HCT116 (cell line): ENCODE measurements at regions not wholly inside any gene's neighbourhood (a gene's known extent, or its start where the extent isn't known, plus 50 kb on each side); places are given as distances from the start of the nearest gene placed in this dataset.

Experiments
- ATAC-seq: fragments of 200-7000 bp; cut with Tn5 transposase; 2 replicates; pipeline ENCODE4 v1.9.1; 2020; ENCODE audit warnings: mild to moderate bottlenecking, moderate library complexity
- BruUV-seq: library from RNA; stranded (reverse); fragments of 400-500 nt; replicated peaks from 2 replicates; lab custom pipeline; 2021; lab: Mats Ljungman, UMichigan
- CTCF ChIA-PET: fragments of 300-600 bp; sonication (Branson Sonifier 250); formaldehyde crosslinking; loops from one replicate; lab custom pipeline; 2021; ENCODE audit warnings: antibody characterized with exemption; lab: Charles Lee
- POLR2A ChIA-PET: fragments of 300-600, 350-600 bp; sonication (Branson Sonifier 250); formaldehyde crosslinking; loops from one replicate; lab custom pipeline; 2021; ENCODE audit warnings: antibody characterized with exemption; lab: Charles Lee
- RAD21 ChIA-PET, 2 experiments: fragments of 300-600 bp; sonication (Branson Sonifier 250); formaldehyde crosslinking; loops; one replicate each; lab custom pipeline; 2023; ENCODE audit warnings: low total read pairs in 2 of 2; ENCODE audit not compliant: uncharacterized antibody in 2 of 2, unreplicated experiment in 2 of 2, low non-redundant PET in 1 of 2; lab: Charles Lee
- DNase-seq: peaks from one replicate; pipeline ENCODE4 v3.0.0-alpha.2; 2010; ENCODE audit warnings: low read depth, low spot score
- H2AFZ ChIP-seq: fragments of 200-600 bp; shearing (Covaris generic), sonication (generic); 2 replicates; pipeline ENCODE4 v1.6.1; 2017; ENCODE audit warnings: low read depth, mixed run types, mixed read lengths, antibody characterized with exemption, low read length; ENCODE audit not compliant: poor library complexity, severe bottlenecking
- H3K27ac ChIP-seq: 2 replicates; pipeline ENCODE4 v1.5.1; 2012; ENCODE audit warnings: low read depth, low read length
- H3K27me3 ChIP-seq: fragments of 200-600 bp; sonication (generic); 2 replicates; pipeline ENCODE4 v1.6.1; 2016; ENCODE audit warnings: mixed run types, low read length, mixed read lengths; ENCODE audit not compliant: insufficient read depth
- H3K36me3 ChIP-seq, 2 experiments: fragments of 200-500 bp in 1 of 2; fragments of 200-600 bp in 1 of 2; sonication (Bioruptor generic) in 1 of 2; sonication (generic) in 1 of 2; 2 replicates each; pipeline versions ENCODE4 v1.5.1 to v1.6.1; 2014 to 2016; ENCODE audit warnings: low read length in 2 of 2, inconsistent platforms in 1 of 2, mixed read lengths in 1 of 2, mixed run types in 1 of 2; ENCODE audit not compliant: insufficient read depth in 2 of 2, control insufficient read depth in 1 of 2
- H3K4me1 ChIP-seq, 2 experiments: fragments of 200-600 bp in 1 of 2; sonication (generic) in 1 of 2; 2 replicates each; pipeline versions ENCODE4 v1.5.1 to v1.6.1; 2012 to 2017; ENCODE audit warnings: low read length in 2 of 2, inconsistent platforms in 1 of 2, mild to moderate bottlenecking in 1 of 2, mixed read lengths in 1 of 2, mixed run types in 1 of 2, moderate library complexity in 1 of 2; ENCODE audit not compliant: insufficient read depth in 2 of 2, control insufficient read depth in 1 of 2
- H3K4me2 ChIP-seq: fragments of 200-600 bp; sonication (generic); 2 replicates; pipeline ENCODE4 v1.6.1; 2017; ENCODE audit warnings: mixed run types, low read length, mixed read lengths
- H3K4me3 ChIP-seq, 2 experiments: fragments of 200-600 bp in 1 of 2; sonication (generic) in 1 of 2; replicated peaks in 1 of 2; 2 replicates each; pipeline ENCODE4 v1.5.1; 2011 to 2016; ENCODE audit warnings: low read length in 2 of 2, control low read depth in 1 of 2, low read depth in 1 of 2, mild to moderate bottlenecking in 1 of 2, mixed read lengths in 1 of 2, mixed run types in 1 of 2
- H3K79me2 ChIP-seq: fragments of 200-600 bp; sonication (generic); 2 replicates; pipeline ENCODE4 v1.6.1; 2017; ENCODE audit warnings: mild to moderate bottlenecking, mixed run types, low read length, moderate library complexity, mixed read lengths; ENCODE audit not compliant: insufficient read depth
- H3K9ac ChIP-seq: fragments of 200-600 bp; sonication (generic); 2 replicates; pipeline ENCODE4 v1.6.1; 2016; ENCODE audit warnings: low read length, mixed read lengths
- H3K9me2 ChIP-seq: fragments of 200-600 bp; sonication (generic), shearing (Covaris generic); 2 replicates; pipeline ENCODE4 v1.6.1; 2017; ENCODE audit warnings: mixed run types, mild to moderate bottlenecking, moderate library complexity; ENCODE audit not compliant: insufficient read depth
- H3K9me3 ChIP-seq, 2 experiments: fragments of 200-500 bp in 1 of 2; fragments of 200-600 bp in 1 of 2; sonication (Bioruptor generic) in 1 of 2; sonication (generic) in 1 of 2; 2 replicates each; pipeline ENCODE4 v1.6.1; 2014 to 2017; ENCODE audit warnings: low read length in 2 of 2, mixed read lengths in 2 of 2, inconsistent platforms in 1 of 2, low read depth in 1 of 2, mild to moderate bottlenecking in 1 of 2, mixed run types in 1 of 2, moderate library complexity in 1 of 2; ENCODE audit not compliant: control insufficient read depth in 1 of 2, insufficient read depth in 1 of 2
- H4K20me1 ChIP-seq: fragments of 200-600 bp; sonication (generic), shearing (Covaris generic); 2 replicates; pipeline ENCODE4 v1.6.1; 2017; ENCODE audit warnings: mixed run types, mild to moderate bottlenecking, moderate library complexity; ENCODE audit not compliant: insufficient read depth
- ATF3 ChIP-seq: IDR thresholded peaks from 2 replicates; pipeline ENCODE4 v1.6.1; 2012
- CBX3 ChIP-seq: IDR thresholded peaks from 2 replicates; pipeline ENCODE4 v1.6.1; 2012; ENCODE audit warnings: low read depth
- CEBPB ChIP-seq: IDR thresholded peaks from 2 replicates; pipeline ENCODE4 v1.6.1; 2012; ENCODE audit warnings: low read depth
- CTCF ChIP-seq, 3 experiments: fragments of 200-600 bp in 1 of 3; sonication (generic) in 1 of 3; IDR thresholded peaks in 2 of 3; conservative IDR thresholded peaks in 1 of 3; 2 replicates each; pipeline ENCODE4 v1.5.1; 2012 to 2017; ENCODE audit warnings: low read depth in 2 of 3, low read length in 2 of 3, antibody characterized with exemption in 1 of 3, borderline replicate concordance in 1 of 3, control low read depth in 1 of 3, mild to moderate bottlenecking in 1 of 3, mixed read lengths in 1 of 3, mixed run types in 1 of 3, moderate library complexity in 1 of 3; ENCODE audit not compliant: insufficient read depth in 1 of 3
- EZH2 ChIP-seq: fragments of 200-600 bp; sonication (generic); IDR thresholded peaks from 2 replicates; pipeline ENCODE4 v1.6.1; 2017; ENCODE audit warnings: antibody characterized with exemption, mixed run types
- EZH2phosphoT487 ChIP-seq: fragments of 200-600 bp; IDR thresholded peaks from 2 replicates; pipeline ENCODE4 v1.6.1; 2018; ENCODE audit warnings: antibody characterized with exemption, borderline replicate concordance
- JUND ChIP-seq: IDR thresholded peaks from 2 replicates; pipeline ENCODE4 v1.6.1; 2012
- MAX ChIP-seq: IDR thresholded peaks from 2 replicates; pipeline ENCODE4 v1.6.1; 2012
- POLR2A ChIP-seq: IDR thresholded peaks from 2 replicates; pipeline ENCODE4 v1.7.0; 2011; ENCODE audit warnings: borderline replicate concordance; ENCODE audit not compliant: insufficient read depth, insufficient read length; ENCODE audit errors: extremely low read depth
- SIN3A ChIP-seq: IDR thresholded peaks from 2 replicates; pipeline ENCODE4 v1.6.1; 2012; ENCODE audit warnings: low read depth
- TCF7L2 ChIP-seq: IDR thresholded peaks from 2 replicates; pipeline ENCODE4 v1.7.0; 2011; ENCODE audit warnings: borderline replicate concordance, inconsistent platforms; ENCODE audit not compliant: insufficient read depth, insufficient read length; ENCODE audit errors: extremely low read depth
- ZBTB33 ChIP-seq: IDR thresholded peaks from 2 replicates; pipeline ENCODE4 v1.6.1; 2011; ENCODE audit warnings: mild to moderate bottlenecking, low read length, moderate library complexity; ENCODE audit not compliant: insufficient replicate concordance; ENCODE audit errors: extremely low read depth
- ZFX ChIP-seq: fragments of 450-650 bp; IDR thresholded peaks from 2 replicates; pipeline ENCODE4 v1.6.1; 2017
- ZNF274 ChIP-seq: fragments of 200-500 bp; sonication (Bioruptor generic); IDR thresholded peaks from 2 replicates; pipeline ENCODE4 v1.6.1; 2014; ENCODE audit warnings: mild to moderate bottlenecking, low read depth, low read length, inconsistent platforms
- intact Hi-C: fragments of 100-400 bp; cut with micrococcal nuclease; formaldehyde crosslinking; loops from 2 replicates; pipeline ENCODE4 v1.10.0; 2022

GRCh38 chr1:232334811-232335210 lies 295.1 kb downstream of the SIPA1L2 start:
- CTCF ChIA-PET = no interaction called here
- Histone ChIP-seq H3K79me2 (no peaks in the 10 kb centered on the region), H3K4me3 (no peak overlapping the region), H3K9ac (no peak overlapping the region), H3K9me2 (no peaks in the 10 kb centered on the region), H3K27ac (no peak overlapping the region), H3K4me2 (no peak overlapping the region), H4K20me1 (no peaks in the 10 kb centered on the region)
- ATAC-seq (no peak), DNase-seq (no peak)
- RAD21 ChIA-PET = no interaction called here
- no TSS peak for BruUV-seq
- TF ChIP-seq CTCF (IDR thresholded peaks at IDR 0.05 in 2 of 3, conservative IDR thresholded peaks at IDR 0.05 in 1 of 3; ENCODE audit: borderline replicate concordance in 1 of 3, insufficient read depth in 1 of 3, low read depth in 2 of 3, low read length in 2 of 3) = no peak
- 0 out of 2 replicates have a peak, but pooled peaks have one; percentile 22 for TF ChIP-seq MAX
- no peak for TF ChIP-seq POLR2A
- TF ChIP-seq CBX3 = no peak
- no peak for TF ChIP-seq ZNF274
- no peak for TF ChIP-seq CEBPB
- TF ChIP-seq EZH2 = no peak
- TF ChIP-seq JUND = no peak
- TF ChIP-seq, all 23 proteins: peak for 1
- Histone ChIP-seq H3K36me3 (no peaks in the 10 kb centered on the region), H2AFZ (no peak overlapping the region), H3K4me1 (no peaks in the 10 kb centered on the region; a peak in 1 of 4 replicates), H3K27me3 (peaks cover 12% of the 10 kb centered on the region; the same call in 1 of the 2 replicates), H3K9me3 (no peaks in the 10 kb centered on the region)
- intact Hi-C loops = no loop called here
- POLR2A ChIA-PET = no interaction called here

- H3K79me2 ChIP-seq = no peaks in the 10 kb centered on the region
- ChIA-PET POLR2A (no interaction called here), RAD21 (no interaction called here), CTCF (no interaction called here)
- no peaks in the 10 kb centered on the region for H3K9me2 ChIP-seq
- H3K4me3 ChIP-seq = no peak overlapping the region
- H3K36me3 ChIP-seq = no peaks in the 10 kb centered on the region
- H3K9me3 ChIP-seq = no peaks in the 10 kb centered on the region
- no peak overlapping the region for H2AFZ ChIP-seq
- H3K4me2 ChIP-seq = no peak overlapping the region
- ATAC-seq = no peak
- H3K27me3 ChIP-seq = peaks cover 12% of the 10 kb centered on the region; the same call in 1 of the 2 replicates
- no peak overlapping the region for H3K9ac ChIP-seq
- H4K20me1 ChIP-seq = no peaks in the 10 kb centered on the region
- DNase-seq = no peak
- H3K4me1 ChIP-seq = no peaks in the 10 kb centered on the region; a peak in 1 of 4 replicates
- H3K27ac ChIP-seq = no peak overlapping the region
- intact Hi-C loops = no loop called here
- no TSS peak for BruUV-seq
- no peak for TF ChIP-seq TCF7L2
- no peak for TF ChIP-seq SIN3A
- TF ChIP-seq ATF3 = no peak
- TF ChIP-seq ZBTB33 = no peak
- TF ChIP-seq ZFX = no peak
- TF ChIP-seq POLR2A = no peak
- no peak for TF ChIP-seq EZH2phosphoT487
- no peak for TF ChIP-seq MAX
- TF ChIP-seq CEBPB = no peak
Measured at GRCh38 chr1:232334246-232334645, 295.7 kb downstream of the SIPA1L2 start.
